Thyroid gland (tissue), 4 donors: ENCODE measurements at regions not wholly inside any gene's neighbourhood (a gene's known extent, or its start where the extent isn't known, plus 50 kb on each side); places are given as distances from the start of the nearest gene placed in this dataset.

ENCODE experiments used
- POLR2A ChIP-seq, 2 donors: fragments of 450-650 bp; IDR thresholded peaks; one replicate each; pipeline ENCODE4 v1.6.1; 2017; ENCODE audit warnings: antibody characterized with exemption in 2 of 2, mild to moderate bottlenecking in 2 of 2, moderate library complexity in 1 of 2
- TF ChIP-seq, protein P1 (sequence below), 6 experiments: fragments of 200-600 bp in 3 of 6; fragments of 450-650 bp in 3 of 6; sonication (generic) in 3 of 6; IDR thresholded peaks; one replicate each; pipeline ENCODE4 v1.5.1; 2016 to 2019; ENCODE audit warnings: antibody characterized with exemption in 6 of 6, mild to moderate bottlenecking in 2 of 6, inconsistent platforms in 1 of 6, moderate library complexity in 1 of 6

DNA sequence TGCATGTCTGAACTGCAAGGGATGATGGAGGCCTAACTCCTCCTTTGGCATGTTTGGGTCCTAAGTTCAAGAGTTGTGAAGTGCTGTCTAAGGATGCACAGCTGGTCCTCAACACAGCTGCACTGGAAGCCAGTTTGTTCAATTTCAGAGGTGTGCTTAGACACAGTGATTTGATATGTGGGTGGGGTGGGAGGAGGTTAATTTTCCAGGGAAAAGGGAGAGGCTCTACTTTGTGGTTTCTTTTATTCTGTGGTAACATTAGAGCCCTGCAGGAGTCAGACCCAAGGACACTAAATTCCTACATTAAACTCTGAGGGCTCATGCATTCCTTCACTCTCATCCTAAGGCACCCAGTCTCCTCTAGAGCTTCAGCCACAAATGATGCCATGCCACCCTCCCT, 188.4 kb upstream of the MAST4 start:
- TF ChIP-seq, protein P1, sequence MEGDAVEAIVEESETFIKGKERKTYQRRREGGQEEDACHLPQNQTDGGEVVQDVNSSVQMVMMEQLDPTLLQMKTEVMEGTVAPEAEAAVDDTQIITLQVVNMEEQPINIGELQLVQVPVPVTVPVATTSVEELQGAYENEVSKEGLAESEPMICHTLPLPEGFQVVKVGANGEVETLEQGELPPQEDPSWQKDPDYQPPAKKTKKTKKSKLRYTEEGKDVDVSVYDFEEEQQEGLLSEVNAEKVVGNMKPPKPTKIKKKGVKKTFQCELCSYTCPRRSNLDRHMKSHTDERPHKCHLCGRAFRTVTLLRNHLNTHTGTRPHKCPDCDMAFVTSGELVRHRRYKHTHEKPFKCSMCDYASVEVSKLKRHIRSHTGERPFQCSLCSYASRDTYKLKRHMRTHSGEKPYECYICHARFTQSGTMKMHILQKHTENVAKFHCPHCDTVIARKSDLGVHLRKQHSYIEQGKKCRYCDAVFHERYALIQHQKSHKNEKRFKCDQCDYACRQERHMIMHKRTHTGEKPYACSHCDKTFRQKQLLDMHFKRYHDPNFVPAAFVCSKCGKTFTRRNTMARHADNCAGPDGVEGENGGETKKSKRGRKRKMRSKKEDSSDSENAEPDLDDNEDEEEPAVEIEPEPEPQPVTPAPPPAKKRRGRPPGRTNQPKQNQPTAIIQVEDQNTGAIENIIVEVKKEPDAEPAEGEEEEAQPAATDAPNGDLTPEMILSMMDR (IDR thresholded peaks at IDR 0.05), result no peak
- no peak for TF ChIP-seq POLR2A (IDR thresholded peaks at IDR 0.05)
